SK-N-SH (cell line): ENCODE measurements at regions not wholly inside any gene's neighbourhood (a gene's known extent, or its start where the extent isn't known, plus 50 kb on each side); places are given as distances from the start of the nearest gene placed in this dataset.

ENCODE experiments used
- EP300 ChIP-seq, 2 experiments: IDR thresholded peaks; 2 replicates each; pipeline versions ENCODE4 v1.4.0 to v1.6.1; 2012; ENCODE audit warnings: borderline replicate concordance in 1 of 2, low read depth in 1 of 2, low read length in 1 of 2
- EZH2phosphoT487 ChIP-seq: fragments of 200-600 bp; sonication (generic); IDR thresholded peaks from 2 replicates; pipeline ENCODE4 v1.6.1; 2017; ENCODE audit warnings: low read depth, mixed run types, mild to moderate bottlenecking, antibody characterized with exemption, moderate library complexity, borderline replicate concordance
- FOSL2 ChIP-seq: IDR thresholded peaks from 2 replicates; pipeline ENCODE4 v1.4.0; 2012; ENCODE audit warnings: low read depth, mild to moderate bottlenecking, moderate library complexity, borderline replicate concordance
- FOXJ3 ChIP-seq: sonication (generic); formaldehyde crosslinking; IDR thresholded peaks from 2 replicates; pipeline ENCODE4 v1.5.1; 2020; ENCODE audit warnings: mild to moderate bottlenecking, missing genetic modification reagents
- GABPA ChIP-seq: IDR thresholded peaks from 2 replicates; pipeline ENCODE4 v1.4.0; 2012; ENCODE audit warnings: low read depth, mild to moderate bottlenecking
- MEF2A ChIP-seq: IDR thresholded peaks from 2 replicates; pipeline ENCODE4 v1.4.0; 2012; ENCODE audit warnings: low read depth, borderline replicate concordance
- NRF1 ChIP-seq: IDR thresholded peaks from 2 replicates; pipeline ENCODE4 v1.6.1; 2012; ENCODE audit warnings: low read depth, mild to moderate bottlenecking, low read length
- POLR2AphosphoS5 ChIP-seq: IDR thresholded peaks from 2 replicates; pipeline ENCODE4 v1.6.1; 2012; ENCODE audit warnings: low read depth, low read length
- RFX5 ChIP-seq: IDR thresholded peaks from 2 replicates; pipeline ENCODE4 v1.6.1; 2012; ENCODE audit warnings: mild to moderate bottlenecking, improper control_type of control experiment, low read length
- ZBTB33 ChIP-seq: IDR thresholded peaks from 2 replicates; pipeline ENCODE4 v1.4.0; 2012; ENCODE audit warnings: low read depth, borderline replicate concordance
- TF ChIP-seq, protein P1 (sequence below): fragments of 200-600 bp; sonication (generic); IDR thresholded peaks from 2 replicates; pipeline ENCODE4 v1.6.1; 2017; ENCODE audit warnings: antibody characterized with exemption, mild to moderate bottlenecking, moderate library complexity
- TF ChIP-seq, protein P2 (sequence below): IDR thresholded peaks from 2 replicates; pipeline ENCODE4 v1.4.0; 2012; ENCODE audit warnings: low read depth, borderline replicate concordance
- TF ChIP-seq, protein P3 (sequence below): fragments of 150-350 bp; IDR thresholded peaks from 2 replicates; pipeline ENCODE4 v1.6.1; 2017; ENCODE audit warnings: antibody characterized with exemption, low read length, low read depth, borderline replicate concordance

GRCh38 chr1:238722812-238723211 is 663.6 kb upstream of the CHRM3 start:
- TF ChIP-seq, protein P1, sequence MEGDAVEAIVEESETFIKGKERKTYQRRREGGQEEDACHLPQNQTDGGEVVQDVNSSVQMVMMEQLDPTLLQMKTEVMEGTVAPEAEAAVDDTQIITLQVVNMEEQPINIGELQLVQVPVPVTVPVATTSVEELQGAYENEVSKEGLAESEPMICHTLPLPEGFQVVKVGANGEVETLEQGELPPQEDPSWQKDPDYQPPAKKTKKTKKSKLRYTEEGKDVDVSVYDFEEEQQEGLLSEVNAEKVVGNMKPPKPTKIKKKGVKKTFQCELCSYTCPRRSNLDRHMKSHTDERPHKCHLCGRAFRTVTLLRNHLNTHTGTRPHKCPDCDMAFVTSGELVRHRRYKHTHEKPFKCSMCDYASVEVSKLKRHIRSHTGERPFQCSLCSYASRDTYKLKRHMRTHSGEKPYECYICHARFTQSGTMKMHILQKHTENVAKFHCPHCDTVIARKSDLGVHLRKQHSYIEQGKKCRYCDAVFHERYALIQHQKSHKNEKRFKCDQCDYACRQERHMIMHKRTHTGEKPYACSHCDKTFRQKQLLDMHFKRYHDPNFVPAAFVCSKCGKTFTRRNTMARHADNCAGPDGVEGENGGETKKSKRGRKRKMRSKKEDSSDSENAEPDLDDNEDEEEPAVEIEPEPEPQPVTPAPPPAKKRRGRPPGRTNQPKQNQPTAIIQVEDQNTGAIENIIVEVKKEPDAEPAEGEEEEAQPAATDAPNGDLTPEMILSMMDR = no peak
- TF ChIP-seq FOSL2 (no peak), ZBTB33 (no peak), EZH2phosphoT487 (no peak), FOXJ3 (no peak), EP300 (IDR thresholded peaks at IDR 0.05; ENCODE audit: borderline replicate concordance in 1 of 2, low read depth in 1 of 2, low read length in 1 of 2) (no peak), NRF1 (no peak), POLR2AphosphoS5 (no peak), MEF2A (no peak), GABPA (no peak), RFX5 (no peak)
- TF ChIP-seq, protein P2, sequence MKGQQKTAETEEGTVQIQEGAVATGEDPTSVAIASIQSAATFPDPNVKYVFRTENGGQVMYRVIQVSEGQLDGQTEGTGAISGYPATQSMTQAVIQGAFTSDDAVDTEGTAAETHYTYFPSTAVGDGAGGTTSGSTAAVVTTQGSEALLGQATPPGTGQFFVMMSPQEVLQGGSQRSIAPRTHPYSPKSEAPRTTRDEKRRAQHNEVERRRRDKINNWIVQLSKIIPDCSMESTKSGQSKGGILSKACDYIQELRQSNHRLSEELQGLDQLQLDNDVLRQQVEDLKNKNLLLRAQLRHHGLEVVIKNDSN = no peak
- TF ChIP-seq, protein P3, sequence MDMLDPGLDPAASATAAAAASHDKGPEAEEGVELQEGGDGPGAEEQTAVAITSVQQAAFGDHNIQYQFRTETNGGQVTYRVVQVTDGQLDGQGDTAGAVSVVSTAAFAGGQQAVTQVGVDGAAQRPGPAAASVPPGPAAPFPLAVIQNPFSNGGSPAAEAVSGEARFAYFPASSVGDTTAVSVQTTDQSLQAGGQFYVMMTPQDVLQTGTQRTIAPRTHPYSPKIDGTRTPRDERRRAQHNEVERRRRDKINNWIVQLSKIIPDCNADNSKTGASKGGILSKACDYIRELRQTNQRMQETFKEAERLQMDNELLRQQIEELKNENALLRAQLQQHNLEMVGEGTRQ = no peak
